M059J (cell line): ENCODE measurements at regions not wholly inside any gene's neighbourhood (a gene's known extent, or its start where the extent isn't known, plus 50 kb on each side); places are given as distances from the start of the nearest gene placed in this dataset.

ENCODE experiments used
- DNase-seq: peaks from one replicate; pipeline ENCODE4 v3.0.0-alpha.2; 2012; ENCODE audit warnings: low read depth

DNA sequence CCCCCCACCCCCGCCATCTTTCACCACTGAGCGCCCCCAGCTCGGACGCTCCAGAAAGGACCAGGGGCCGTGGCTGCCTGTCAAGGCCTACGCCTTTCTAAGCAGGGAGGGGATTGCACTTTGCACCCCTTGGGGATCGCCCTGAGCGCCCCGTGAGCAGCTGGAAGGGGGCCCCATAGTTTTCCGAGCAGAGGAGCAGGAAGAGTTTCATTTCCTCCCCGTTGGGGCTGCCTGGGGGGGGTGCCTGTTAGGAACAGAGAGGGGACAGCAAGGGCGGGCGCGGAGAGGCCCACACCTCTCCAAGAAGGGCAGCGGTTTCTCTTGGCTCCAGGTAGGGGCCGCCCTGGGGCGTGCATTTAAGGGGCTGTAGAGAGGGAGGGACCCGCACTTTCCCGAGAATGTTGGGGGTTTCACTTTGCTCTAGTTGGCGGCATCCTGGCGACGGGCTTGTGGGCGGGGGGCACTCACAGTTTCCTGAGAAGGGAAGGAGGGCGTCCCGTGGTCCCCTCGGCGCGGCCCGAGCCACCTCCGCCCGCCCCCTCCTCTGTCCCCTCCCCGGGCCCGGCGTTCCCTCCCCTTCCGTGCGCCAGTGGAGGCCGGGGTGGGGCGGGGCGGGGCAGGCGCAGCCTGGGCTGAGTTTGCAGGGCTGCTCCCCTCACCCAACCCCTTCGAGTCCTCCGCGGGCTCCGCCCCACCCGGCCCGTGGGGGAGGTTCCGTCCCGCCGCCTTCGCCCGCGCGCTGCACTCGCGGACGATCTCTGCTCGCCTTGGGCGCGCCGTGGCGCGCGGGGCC is 82.3 kb upstream of the CD99 start:
- DNase-seq: peak; percentile 83

DNA sequence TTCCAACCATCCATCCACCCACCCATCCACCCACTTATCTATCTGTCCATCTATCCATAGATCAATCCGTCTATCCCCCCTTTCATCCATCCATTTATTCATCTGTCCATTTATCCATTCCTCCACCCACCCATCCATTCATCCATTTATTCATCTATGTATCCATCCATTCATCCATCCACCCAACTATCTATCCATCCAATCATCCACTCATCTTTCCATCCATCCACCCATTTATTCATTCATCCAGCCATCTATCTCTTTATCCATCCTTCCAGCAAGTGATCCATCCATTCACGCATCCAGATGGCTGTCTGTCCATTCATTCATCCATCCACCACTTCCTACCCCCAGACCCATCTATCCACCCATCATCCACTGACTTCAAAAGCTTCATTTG is 84.0 kb upstream of the CD99 start:
- no peak for DNase-seq

GRCh38 chrX:2600564-2600963 is 90.5 kb upstream of the CD99 start:
- no peak for DNase-seq

DNA sequence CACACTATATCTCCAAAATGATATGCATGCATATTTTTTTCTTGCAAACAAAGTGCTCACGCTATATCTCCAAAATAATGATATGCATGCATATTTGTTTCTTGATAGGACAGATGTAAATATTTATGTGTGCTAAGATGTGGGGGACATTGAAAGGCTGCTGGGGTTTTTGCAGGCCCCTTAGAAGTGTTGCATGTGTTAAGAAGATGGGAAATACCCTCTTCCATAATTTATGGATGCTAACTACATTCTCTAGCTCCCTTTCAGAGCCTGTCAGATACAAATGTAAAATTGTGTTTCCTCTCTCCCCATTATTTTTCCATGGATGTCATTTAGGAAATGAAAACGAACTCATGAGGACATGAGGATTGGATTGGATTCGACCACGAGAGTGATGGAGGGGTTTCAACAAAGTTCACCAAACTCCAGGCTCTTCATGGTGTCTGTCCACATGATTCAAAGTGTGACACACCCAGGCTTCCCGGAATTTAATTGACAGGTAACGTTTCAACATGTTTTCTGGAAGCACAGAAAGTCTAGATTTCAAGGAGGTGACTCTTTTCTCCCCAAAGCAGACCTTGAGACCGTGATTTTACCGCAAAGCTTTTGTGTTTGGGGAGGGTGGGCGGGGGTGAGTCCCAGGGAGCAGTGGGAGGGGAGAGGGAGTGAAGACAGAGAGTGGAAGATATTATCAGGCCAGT is 94.4 kb upstream of the CD99 start:
- DNase-seq: no peak

GRCh38 chrX:2596045-2596444 is 95.0 kb upstream of the CD99 start:
- DNase-seq: no peak

GRCh38 chrX:2595258-2595657 is 94.5 kb upstream of the DHRSX start:
- DNase-seq: peak; percentile 50

DNA sequence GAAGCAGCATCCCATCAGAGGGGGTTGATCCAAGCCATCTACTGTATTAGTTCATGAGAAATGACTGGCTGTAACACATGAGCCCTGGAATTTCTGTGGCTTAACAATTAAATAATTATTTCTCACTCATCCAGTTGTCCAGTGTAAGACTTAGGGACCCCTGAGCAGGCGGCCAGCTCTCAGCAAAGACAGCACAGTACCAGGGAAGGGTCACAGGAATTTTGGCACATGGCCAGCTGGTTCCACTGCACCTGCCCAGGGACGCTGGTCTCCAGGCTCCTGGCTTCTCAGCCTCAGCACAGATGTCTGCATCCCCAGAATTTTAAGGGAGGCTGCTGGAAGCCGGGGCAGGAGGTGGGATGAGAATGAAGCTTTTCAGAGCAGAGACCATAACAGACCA is 93.7 kb upstream of the DHRSX start:
- DNase-seq: no peak

DNA sequence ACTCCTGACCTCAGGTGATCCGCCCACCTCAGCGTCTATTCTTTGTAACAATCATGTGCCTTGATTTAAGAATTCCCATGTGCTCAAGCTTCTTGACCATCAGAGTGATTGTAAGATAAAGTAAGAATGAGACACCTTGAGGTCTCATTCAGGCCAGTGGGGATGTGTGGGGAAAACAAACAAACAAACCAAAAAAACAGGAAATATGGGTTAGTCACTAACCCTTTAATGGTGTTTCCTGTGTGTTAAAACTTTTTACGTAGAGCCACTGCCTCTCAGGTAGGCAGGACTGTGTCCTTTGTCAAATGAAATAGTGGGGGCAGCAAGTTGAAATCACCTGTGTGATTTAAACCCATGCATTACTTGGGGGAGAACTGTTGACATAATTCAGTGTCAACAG is 91.5 kb upstream of the DHRSX start:
- DNase-seq: no peak

DNA sequence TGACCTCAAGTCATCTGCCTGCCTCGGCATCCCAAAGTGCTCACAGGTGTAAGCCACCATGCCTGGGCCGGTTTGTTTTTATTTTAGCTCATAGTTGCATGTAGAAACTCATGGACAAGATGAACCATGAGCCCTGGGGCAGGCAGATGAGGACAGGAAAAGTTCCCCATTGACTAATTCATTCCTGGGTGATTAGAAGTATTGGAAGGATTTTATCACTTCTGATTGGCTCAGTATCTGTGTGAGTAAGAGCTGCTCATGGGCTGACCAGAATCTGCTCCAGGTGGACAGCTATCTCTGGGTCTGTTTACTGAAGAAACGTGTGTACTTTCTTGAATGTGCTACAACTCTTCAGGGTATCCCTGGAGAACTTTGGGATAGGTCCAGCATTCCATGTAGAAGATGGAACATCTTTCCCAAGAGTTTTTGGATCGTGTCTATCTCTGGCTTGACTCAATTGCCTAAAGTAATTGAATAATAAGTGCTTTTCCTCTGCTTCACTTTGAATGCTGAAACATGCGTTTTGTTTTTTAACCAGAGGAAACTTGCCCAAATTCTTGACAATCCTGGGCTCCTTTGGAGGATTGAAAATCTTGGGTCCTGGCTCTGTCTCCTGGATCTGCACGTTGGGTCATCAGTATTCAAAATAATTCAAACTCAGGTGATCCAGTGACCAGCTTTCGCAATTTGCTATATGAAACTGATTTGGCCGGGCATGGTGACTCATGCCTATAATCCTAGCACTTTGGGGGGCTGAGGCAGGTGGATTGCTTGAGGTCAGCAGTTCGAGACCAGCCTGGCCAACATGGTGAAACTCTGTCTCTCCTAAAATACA is 88.6 kb upstream of the DHRSX start:
- DNase-seq: no peak

DNA sequence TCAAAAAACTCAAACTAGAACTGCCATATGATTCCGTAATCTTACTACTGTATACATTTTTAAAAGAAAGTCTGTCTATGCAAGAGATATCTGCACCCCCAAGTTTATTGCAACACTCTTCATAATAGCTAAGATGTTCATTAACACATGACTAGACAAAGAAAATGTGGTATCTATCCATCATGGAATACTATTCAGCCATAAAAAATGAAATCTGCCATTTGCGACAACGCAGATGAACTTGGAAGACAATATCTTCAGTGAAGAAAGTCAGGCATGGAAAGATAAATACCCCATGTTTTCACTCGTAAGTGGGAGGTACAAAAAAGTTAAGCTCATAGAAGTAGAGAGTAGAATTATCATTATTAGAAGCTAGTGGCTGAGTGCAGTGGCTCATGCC is 87.3 kb upstream of the DHRSX start:
- no peak for DNase-seq

- no peak for DNase-seq
Measured at GRCh38 chrX:2587146-2587545, 86.4 kb upstream of the DHRSX start.

DNA sequence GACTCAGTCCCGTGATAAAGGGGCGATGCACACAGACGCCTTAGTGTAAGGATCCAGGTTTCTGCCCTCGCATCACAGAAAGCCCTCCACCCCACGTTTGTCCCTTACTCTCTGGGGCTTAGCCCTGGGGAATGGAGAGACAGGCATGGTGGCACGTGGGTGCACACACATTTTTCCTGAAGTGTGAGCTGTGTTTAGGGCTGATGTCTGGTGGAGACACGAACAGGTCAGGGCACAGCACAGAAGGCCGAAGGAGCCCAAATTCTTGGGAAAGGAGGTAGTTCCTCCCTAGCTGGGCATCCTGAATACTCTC is 84.3 kb upstream of the DHRSX start:
- no peak for DNase-seq

DNA sequence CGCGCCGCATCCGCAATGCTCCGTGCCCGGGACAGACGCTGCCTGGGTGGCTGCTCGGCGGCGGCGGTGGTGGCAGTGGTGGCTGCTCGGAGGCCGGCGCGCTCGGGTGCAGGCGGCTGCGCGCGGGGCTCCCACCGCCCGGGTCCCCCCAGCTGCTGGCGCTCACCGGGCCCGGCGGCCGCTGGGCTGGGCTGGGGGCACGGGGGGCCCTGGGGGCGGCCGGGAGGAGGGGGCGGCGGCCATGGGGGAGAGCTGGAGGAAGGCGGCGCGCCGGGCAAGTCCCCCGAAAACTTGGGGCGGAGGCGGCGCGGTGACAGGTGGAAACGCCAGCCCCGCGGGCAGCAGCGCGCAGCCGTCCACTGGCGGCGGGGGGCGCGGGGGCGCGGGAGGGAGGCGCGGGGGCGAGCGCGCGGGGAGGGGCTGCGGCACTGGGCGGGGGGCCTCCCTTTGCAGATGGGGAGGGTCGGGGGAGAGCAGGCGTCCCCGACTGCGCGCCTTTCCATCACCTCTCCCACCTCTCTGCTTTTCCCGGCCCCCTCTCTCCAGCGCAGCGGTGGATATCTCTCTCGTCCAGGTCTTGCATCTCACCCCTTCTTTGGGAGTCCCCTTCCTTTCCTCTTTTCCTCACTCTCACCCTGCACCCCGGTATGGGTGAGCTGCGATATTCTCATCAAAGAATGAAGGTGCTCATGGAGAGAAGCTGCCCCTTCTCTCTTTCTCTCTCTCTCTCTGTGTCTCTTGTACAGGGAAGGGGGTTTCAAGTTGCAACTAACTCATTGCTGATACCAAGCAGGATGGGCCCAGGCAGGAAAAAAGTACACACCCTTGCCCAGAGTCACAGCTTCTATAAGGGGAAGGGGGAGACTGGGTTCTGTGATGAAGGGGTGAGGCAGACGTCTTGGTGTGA is 83.7 kb upstream of the DHRSX start:
- no peak for DNase-seq

DNA sequence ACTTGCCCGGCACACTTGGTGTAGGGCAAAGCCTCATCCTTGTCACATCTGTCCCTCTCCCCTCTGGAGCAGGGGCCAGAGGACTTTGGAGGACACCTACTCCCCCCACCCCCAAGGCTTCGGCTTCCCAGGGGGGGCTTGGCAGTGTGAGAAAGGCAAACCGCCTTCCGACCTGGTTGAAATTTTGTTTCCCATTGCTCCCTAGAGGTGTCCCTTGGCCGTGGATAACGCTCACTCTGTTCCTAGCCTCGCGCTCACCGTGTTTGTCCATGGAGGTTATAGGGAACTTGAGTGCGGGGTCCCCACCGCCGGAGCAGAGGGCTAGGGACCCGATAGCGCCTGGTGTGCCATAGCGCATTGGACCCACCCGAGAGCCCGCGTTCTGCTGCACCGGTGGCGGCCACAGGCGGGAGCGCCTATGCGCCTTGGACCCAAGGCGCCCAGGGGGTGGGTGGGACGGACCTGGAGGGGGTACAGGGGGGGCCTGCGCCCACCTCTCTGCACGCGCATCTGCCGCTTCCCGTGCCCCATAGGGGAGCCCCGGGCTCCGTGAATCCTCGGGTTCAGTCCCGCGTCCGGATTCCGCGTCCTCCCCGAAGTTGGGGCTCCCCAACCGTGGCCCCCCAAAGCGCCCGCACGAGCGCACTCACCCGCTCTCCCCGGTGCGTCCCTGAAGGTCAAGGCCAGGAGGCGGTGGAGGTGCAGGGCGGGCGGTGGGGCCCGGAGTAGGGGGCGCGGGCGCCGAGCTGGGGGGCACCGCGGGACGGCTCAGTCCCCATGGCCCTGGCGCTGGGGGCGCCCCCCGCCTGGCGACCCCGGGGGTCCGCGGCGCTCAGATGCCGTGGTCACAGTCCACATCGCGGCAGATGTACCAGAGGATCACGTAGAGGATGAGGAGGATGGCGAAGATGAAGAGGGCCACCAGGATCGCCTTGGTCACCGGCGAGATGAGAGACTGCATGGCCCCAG is 82.7 kb upstream of the DHRSX start:
- no peak for DNase-seq

DNA sequence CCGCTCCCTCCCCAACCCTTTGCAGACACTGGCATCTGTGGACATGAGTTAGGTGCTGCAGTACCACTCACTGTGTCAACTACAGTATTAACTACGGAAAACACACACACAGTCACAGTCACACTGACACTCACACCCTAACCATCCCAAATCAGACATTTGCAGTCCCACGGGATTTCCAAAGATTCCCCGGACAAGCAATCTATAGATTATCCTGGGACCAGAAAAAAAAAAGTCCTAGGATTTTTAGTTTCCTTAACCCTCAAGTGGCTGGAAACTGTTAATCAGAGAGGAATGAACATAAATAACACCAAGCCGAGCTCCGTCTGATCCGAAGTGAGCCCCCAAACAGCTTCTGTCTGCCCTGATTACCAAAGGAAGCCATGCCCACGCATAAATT is 81.9 kb upstream of the DHRSX start:
- no peak for DNase-seq

DNA sequence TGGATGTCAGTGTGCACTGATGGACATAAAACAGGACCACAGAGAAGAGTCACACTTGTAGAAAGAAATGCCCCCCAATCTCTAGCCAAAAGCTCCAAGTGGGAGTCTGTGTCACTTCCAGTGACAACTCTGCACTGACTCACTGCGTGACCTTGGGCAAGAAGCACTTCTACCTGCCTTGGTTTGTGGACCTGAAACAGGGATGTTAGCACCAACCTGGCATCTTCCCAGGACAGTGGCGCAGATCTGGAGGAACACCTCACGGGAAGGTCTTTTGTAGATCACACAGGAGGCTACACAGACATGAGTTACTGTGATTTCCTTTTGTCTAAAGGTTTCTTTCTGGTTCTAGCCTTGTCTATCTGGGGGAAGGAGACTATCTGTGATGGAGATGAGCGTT is 80.5 kb upstream of the DHRSX start:
- DNase-seq: no peak

- no peak for DNase-seq
Measured at GRCh38 chrX:2578864-2579263, 78.1 kb upstream of the DHRSX start.

DNA sequence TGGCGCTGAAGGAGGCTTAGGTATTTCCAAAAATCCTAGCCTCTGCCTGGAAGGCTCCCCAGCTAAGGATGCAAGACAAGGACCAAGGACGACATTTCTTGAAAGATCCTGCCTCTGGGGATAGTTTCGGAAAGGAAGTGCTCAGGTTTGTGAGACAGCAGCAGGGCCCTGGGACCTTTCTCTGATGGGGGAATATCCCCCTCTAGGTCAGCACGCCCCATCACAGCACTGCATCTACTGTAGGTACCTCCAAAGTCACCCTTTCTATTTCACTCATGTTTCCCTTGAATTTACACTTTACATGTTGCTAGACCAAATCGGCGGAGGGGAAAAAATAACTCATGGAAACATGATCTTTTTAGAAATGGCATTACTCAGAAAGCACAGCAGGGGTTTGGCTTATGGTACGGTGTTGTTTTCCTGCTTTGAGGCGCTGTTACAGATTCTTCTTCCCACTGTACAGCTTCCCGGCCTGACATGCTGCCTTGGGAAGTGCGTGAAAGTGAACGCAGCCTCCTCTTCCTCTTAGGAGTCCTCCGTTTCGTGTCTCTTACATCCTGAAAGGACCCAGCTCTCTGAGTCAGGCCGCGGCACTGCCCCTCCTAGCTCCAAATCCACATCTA is 77.2 kb upstream of the DHRSX start:
- no peak for DNase-seq

- DNase-seq: peak; percentile 57
Measured at GRCh38 chrX:2576793-2577192, 76.0 kb upstream of the DHRSX start.

DNA sequence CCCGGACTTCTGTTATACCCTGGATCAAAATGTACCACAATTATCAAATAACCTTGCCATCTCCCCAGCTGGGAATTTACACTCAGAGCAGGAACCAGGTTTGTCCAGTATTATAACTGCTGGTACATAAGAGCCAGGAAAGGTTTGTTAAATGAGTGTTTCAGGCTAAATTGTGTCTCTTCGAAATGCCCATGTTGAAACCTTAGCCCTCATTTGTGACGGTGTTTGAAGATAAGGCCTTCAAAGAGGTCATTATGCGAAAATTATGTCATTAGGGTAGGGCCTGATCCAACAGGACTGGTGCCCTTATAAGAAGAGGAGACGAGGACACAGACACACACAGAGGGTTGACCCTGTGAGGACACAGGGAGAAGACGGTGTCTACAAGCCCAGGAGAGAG is 73.5 kb upstream of the DHRSX start:
- DNase-seq: no peak
